ENCODE measurements at regions not wholly inside any gene's neighbourhood (a gene's known extent, or its start where the extent isn't known, plus 50 kb on each side); places are given as distances from the start of the nearest gene placed in this dataset.

DNA sequence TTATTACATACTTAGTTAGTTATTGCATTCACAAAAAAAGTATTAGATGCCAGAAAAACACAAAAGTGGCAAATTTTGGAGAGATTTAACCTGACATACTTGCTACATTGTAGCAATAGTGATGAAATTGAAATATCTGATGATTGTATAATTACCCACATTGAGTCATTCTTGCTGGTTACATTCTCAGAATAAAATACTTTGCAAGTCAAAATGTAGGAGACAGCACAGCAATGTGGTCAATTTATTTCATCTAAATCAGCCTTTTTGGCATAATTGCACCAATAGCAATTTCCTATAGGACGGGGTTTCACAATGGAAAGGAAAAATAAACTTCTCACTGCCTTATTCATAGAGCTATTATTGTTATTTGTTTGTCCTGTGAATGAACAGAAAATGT, 125.0 kb upstream of the ETV6 start:
- no peak overlapping the region for H3K4me3 ChIP-seq (ENCODE audit: low read length in 3 of 3)
- H3K4me1 ChIP-seq (ENCODE audit: control insufficient read depth in 3 of 3, insufficient read depth in 3 of 3, low read length in 3 of 3), result no peaks in the 10 kb centered on the region

DNA sequence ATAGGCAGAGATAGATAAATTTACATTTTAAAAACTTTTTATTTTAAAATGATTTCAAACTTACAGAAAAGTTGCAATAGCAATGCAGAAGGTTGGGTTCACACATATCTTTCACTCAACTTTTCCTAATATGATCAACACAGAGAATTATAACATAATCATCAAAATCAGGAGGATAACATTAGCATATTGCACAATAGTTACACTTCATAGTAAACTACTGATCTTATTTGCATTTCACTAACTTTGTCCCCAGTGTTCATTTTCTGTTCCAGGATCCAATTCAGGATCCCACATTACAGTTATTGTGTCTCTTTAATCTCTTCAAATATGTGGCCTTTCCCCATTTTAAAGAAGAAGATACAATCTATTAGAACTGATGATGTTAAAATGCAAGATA, 115.4 kb upstream of the ETV6 start:
- no peak overlapping the region for H3K27ac ChIP-seq (ENCODE audit: low read depth, low read length)
- H3K36me3 ChIP-seq (ENCODE audit: control insufficient read depth in 3 of 3, insufficient read depth in 3 of 3, low read length in 3 of 3), result no peaks in the 10 kb centered on the region
- no peak overlapping the region for H3K9ac ChIP-seq (ENCODE audit: low read depth in 1 of 3, low read length in 3 of 3)
- H3K4me1 ChIP-seq (ENCODE audit: control insufficient read depth in 3 of 3, insufficient read depth in 3 of 3, low read length in 3 of 3), result no peaks in the 10 kb centered on the region
- no peaks in the 10 kb centered on the region for H3K27me3 ChIP-seq (ENCODE audit: control insufficient read depth in 3 of 3, insufficient read depth in 3 of 3, low read length in 3 of 3)
- no peak overlapping the region for H3K4me3 ChIP-seq (ENCODE audit: low read length in 3 of 3)
- no peaks in the 10 kb centered on the region for H3K9me3 ChIP-seq (ENCODE audit: control insufficient read depth in 3 of 3, low read length in 3 of 3)

More for the DNA sequence above, 125.0 kb upstream of the ETV6 start:
- no peaks in the 10 kb centered on the region for H3K27me3 ChIP-seq (ENCODE audit: control insufficient read depth in 3 of 3, insufficient read depth in 3 of 3, low read length in 3 of 3)
- H3K36me3 ChIP-seq (ENCODE audit: control insufficient read depth in 3 of 3, insufficient read depth in 3 of 3, low read length in 3 of 3), result no peaks in the 10 kb centered on the region
- no peaks in the 10 kb centered on the region for H3K9me3 ChIP-seq (ENCODE audit: control insufficient read depth in 3 of 3, low read length in 3 of 3)
- H3K9ac ChIP-seq (ENCODE audit: low read depth in 1 of 3, low read length in 3 of 3), result no peak overlapping the region
- H3K27ac ChIP-seq (ENCODE audit: low read depth, low read length), result no peak overlapping the region

DNA sequence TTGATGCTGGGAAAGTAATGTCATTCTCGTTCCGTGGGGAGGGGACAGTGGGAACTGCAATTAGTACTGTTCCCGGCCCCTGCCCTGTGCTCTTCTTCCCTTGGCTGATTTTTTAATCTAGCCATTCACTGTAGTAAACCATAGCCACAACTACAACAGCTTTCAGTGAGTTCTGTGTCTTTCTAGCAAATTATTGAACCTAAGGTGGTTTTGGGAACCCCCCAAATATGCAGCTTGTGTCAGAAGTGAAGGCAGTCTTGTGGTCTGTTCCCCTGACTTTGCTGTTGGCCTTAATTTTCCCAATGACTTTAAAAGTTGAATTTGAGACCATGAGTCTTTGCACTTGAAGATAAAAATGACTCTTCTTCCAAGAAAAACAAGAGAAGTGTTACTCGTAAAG, 114.3 kb upstream of the ETV6 start:
- Histone ChIP-seq H3K9ac (ENCODE audit: low read depth in 1 of 3, low read length in 3 of 3) (no peak overlapping the region), H3K27ac (ENCODE audit: low read depth, low read length) (no peak overlapping the region), H3K4me3 (ENCODE audit: low read length in 3 of 3) (no peak overlapping the region), H3K4me1 (ENCODE audit: control insufficient read depth in 3 of 3, insufficient read depth in 3 of 3, low read length in 3 of 3) (no peaks in the 10 kb centered on the region), H3K27me3 (ENCODE audit: control insufficient read depth in 3 of 3, insufficient read depth in 3 of 3, low read length in 3 of 3) (no peaks in the 10 kb centered on the region), H3K9me3 (ENCODE audit: control insufficient read depth in 3 of 3, low read length in 3 of 3) (no peaks in the 10 kb centered on the region), H3K36me3 (ENCODE audit: control insufficient read depth in 3 of 3, insufficient read depth in 3 of 3, low read length in 3 of 3) (no peaks in the 10 kb centered on the region)

DNA sequence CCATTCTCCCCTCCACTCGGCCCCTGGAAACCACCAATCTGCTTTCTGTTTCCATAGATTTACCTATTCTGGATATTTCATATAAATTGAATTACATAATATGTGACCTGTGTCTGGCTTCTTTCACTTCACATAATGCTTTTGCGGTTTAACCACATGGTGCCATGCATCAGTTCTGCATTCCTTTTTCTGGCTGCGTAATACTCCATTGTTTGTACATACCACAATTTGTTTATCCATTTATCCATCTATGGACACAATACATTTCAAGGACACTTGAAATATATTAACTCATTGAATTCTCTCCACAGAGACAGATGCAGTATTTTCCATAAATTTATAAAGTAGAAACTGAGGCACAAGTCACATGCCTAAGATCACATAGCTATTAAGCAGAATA, 110.3 kb upstream of the ETV6 start:
- Histone ChIP-seq H3K36me3 (ENCODE audit: control insufficient read depth in 3 of 3, insufficient read depth in 3 of 3, low read length in 3 of 3) (no peaks in the 10 kb centered on the region), H3K4me1 (ENCODE audit: control insufficient read depth in 3 of 3, insufficient read depth in 3 of 3, low read length in 3 of 3) (no peaks in the 10 kb centered on the region), H3K27ac (ENCODE audit: low read depth, low read length) (no peak overlapping the region), H3K9me3 (ENCODE audit: control insufficient read depth in 3 of 3, low read length in 3 of 3) (no peaks in the 10 kb centered on the region), H3K4me3 (ENCODE audit: low read length in 3 of 3) (no peak overlapping the region), H3K27me3 (ENCODE audit: control insufficient read depth in 3 of 3, insufficient read depth in 3 of 3, low read length in 3 of 3) (no peaks in the 10 kb centered on the region), H3K9ac (ENCODE audit: low read depth in 1 of 3, low read length in 3 of 3) (no peak overlapping the region)

DNA sequence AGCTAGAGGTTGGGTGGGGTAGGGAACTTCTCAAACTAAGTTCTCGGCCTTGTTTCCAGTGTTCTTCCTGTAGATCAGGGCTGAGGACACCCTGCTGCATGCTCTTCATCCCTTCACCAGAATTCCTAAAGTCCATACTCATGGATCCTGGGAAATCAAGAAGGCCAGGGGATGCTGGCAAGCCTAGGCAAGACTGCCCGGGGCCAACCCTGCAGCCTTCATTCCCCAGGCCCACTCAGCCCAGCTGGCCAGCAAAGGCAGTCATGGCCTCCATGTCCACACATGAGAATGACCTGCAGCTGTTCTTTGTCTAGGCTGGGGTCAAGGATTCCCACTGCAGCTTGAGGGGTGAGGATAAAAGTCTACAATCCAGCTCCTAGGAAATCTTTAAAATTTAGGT, 109.3 kb upstream of the ETV6 start:
- Histone ChIP-seq H3K4me1 (ENCODE audit: control insufficient read depth in 3 of 3, insufficient read depth in 3 of 3, low read length in 3 of 3) (no peaks in the 10 kb centered on the region), H3K4me3 (ENCODE audit: low read length in 3 of 3) (no peak overlapping the region), H3K27ac (ENCODE audit: low read depth, low read length) (no peak overlapping the region), H3K36me3 (ENCODE audit: control insufficient read depth in 3 of 3, insufficient read depth in 3 of 3, low read length in 3 of 3) (no peaks in the 10 kb centered on the region), H3K9me3 (ENCODE audit: control insufficient read depth in 3 of 3, low read length in 3 of 3) (no peaks in the 10 kb centered on the region), H3K27me3 (ENCODE audit: control insufficient read depth in 3 of 3, insufficient read depth in 3 of 3, low read length in 3 of 3) (no peaks in the 10 kb centered on the region), H3K9ac (ENCODE audit: low read depth in 1 of 3, low read length in 3 of 3) (no peak overlapping the region)

DNA sequence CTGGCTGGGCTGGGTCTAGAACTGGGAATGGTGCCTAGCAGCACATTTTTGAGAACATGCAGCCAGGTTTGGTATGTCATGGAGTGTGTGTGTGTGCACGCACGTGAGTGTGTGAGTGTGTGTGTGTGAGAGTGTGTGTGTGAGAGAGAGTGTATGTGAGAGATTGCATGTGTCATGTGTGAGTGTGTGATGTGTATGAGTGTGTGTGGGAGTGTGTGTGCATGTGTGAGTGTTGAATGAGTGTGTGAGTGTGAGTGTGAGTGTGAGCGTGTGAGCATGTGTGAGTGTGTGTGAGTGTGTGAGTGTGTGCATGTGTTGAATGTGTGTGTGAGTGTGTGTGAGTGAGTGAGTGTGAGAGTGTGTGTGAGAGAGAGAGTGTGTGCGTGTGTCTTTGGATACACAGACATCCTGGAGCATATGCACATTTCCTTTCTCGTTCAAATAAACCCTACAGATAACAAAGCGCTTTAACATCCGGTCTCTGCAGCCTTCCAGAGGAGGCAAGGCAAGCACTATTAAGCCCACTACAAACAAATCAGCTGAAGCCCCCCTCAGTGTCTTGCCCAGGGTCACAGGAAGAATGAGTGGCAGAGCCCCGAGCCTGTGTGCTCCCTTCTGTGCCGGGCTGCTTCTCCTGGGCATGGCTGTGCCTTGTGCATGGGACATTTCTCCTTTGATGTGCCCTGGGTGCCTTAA, 108.7 kb upstream of the ETV6 start:
- Histone ChIP-seq H3K27me3 (ENCODE audit: control insufficient read depth in 3 of 3, insufficient read depth in 3 of 3, low read length in 3 of 3) (no peaks in the 10 kb centered on the region), H3K27ac (ENCODE audit: low read depth, low read length) (no peak overlapping the region), H3K4me1 (ENCODE audit: control insufficient read depth in 3 of 3, insufficient read depth in 3 of 3, low read length in 3 of 3) (no peaks in the 10 kb centered on the region), H3K9me3 (ENCODE audit: control insufficient read depth in 3 of 3, low read length in 3 of 3) (no peaks in the 10 kb centered on the region), H3K36me3 (ENCODE audit: control insufficient read depth in 3 of 3, insufficient read depth in 3 of 3, low read length in 3 of 3) (no peaks in the 10 kb centered on the region), H3K9ac (ENCODE audit: low read depth in 1 of 3, low read length in 3 of 3) (no peak overlapping the region), H3K4me3 (ENCODE audit: low read length in 3 of 3) (no peak overlapping the region)

DNA sequence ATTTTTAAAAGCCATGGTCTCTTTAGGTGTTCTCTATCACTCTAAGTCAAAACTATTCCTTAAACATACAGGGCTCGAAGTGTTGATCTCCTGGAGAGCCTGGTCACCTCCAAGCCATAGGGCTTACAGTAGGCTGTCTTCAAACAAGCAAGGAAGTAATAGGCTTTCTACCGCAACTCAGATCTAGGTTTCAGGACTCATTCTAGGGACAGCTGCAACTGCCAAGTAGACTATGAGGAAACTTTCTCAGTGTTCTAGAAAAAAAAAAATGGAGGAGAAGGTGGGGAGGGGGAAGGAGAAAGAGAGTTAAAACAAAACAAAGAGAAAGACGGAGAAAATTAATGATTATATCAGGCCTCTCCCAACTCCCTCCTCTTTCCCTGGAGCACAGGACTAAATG, 106.9 kb upstream of the ETV6 start:
- Histone ChIP-seq H3K4me3 (ENCODE audit: low read length in 3 of 3) (no peak overlapping the region), H3K9me3 (ENCODE audit: control insufficient read depth in 3 of 3, low read length in 3 of 3) (no peaks in the 10 kb centered on the region), H3K27me3 (ENCODE audit: control insufficient read depth in 3 of 3, insufficient read depth in 3 of 3, low read length in 3 of 3) (no peaks in the 10 kb centered on the region), H3K36me3 (ENCODE audit: control insufficient read depth in 3 of 3, insufficient read depth in 3 of 3, low read length in 3 of 3) (no peaks in the 10 kb centered on the region), H3K4me1 (ENCODE audit: control insufficient read depth in 3 of 3, insufficient read depth in 3 of 3, low read length in 3 of 3) (peaks cover 0 to 3% (median 0%) of the 10 kb centered on the region in 3 donors), H3K9ac (ENCODE audit: low read depth in 1 of 3, low read length in 3 of 3) (no peak overlapping the region), H3K27ac (ENCODE audit: low read depth, low read length) (no peak overlapping the region)

DNA sequence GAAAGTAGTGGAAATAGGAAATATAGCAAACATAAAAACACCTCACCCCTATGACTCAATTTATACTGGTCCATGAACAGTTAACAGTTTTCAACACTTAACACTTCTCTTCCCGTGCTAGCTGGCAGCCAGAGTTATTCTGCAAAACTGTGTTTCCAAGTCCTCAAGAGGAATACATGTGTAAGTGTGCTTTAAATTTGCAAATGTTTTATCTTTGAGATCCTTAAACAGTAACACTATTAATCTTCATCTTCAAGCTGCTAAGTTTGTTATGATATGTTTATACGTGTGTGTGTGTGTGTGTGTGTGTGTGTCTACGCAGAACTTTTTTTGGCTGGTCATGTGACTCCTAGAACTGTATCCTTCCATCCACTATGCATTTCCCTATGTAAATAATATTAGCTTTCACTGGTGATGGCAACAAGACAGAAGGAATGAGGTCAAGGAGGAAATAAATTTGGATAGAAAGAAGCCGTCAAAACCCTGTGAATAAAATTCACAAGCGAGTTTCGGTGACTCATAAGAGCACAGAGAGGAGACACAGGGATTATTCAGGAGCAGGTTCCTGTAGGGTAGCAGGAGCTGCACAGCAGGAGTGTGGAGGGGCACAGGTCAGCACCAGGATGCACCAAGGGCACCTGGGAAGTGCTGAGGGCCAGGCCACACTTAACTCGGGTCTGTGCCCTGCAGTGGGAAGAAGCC, 105.9 kb upstream of the ETV6 start:
- no peak overlapping the region for H3K4me3 ChIP-seq (ENCODE audit: low read length in 3 of 3)
- no peak overlapping the region for H3K27ac ChIP-seq (ENCODE audit: low read depth, low read length)
- no peak overlapping the region for H3K9ac ChIP-seq (ENCODE audit: low read depth in 1 of 3, low read length in 3 of 3)
- H3K9me3 ChIP-seq (ENCODE audit: control insufficient read depth in 3 of 3, low read length in 3 of 3), result no peaks in the 10 kb centered on the region
- H3K4me1 ChIP-seq (ENCODE audit: control insufficient read depth in 3 of 3, insufficient read depth in 3 of 3, low read length in 3 of 3), result peaks cover 0 to 3% (median 0%) of the 10 kb centered on the region in 3 donors
- H3K36me3 ChIP-seq (ENCODE audit: control insufficient read depth in 3 of 3, insufficient read depth in 3 of 3, low read length in 3 of 3), result no peaks in the 10 kb centered on the region
- H3K27me3 ChIP-seq (ENCODE audit: control insufficient read depth in 3 of 3, insufficient read depth in 3 of 3, low read length in 3 of 3), result no peaks in the 10 kb centered on the region

DNA sequence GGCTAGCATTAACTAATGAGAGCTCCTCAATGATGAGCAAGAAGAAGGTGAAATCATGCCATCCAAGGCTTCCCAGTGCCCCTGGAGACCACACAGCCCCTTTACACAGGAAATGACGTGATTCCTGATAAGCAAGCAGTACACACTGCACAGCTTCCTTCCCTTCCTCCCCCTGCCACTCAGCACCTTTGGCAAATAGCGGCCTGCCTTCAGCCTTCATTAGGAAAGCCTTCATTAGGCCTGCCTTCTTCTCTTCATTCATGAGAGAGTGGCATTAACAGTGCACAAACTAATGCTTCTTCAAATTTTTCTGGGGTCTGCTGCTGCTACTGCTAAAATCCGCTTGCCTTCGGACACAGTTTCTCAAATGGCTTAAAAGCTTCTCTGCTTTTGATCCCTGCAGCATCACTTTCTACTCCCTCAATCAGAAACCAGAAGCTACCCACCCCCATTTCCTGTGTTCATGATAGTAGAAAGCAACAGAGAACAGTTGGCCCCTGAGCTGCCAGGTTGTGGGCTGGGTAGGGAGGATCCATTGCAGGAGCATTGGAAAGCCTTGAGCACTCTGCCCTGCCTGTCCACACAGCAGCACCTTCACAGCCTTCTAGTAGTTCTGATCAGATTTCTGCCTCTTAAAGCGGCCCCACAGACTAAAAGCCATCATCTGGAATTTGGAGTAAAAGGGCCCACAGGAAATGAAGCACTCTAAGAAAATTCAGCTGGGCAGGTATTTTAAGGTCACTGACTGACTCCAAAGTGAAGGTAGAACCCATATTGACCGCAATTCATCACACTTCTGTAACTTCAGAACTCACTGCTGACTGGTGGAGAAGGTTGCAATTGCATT, 103.8 kb upstream of the ETV6 start:
- Histone ChIP-seq H3K27me3 (ENCODE audit: control insufficient read depth in 3 of 3, insufficient read depth in 3 of 3, low read length in 3 of 3) (no peaks in the 10 kb centered on the region), H3K27ac (ENCODE audit: low read depth, low read length) (no peak overlapping the region), H3K4me1 (ENCODE audit: control insufficient read depth in 3 of 3, insufficient read depth in 3 of 3, low read length in 3 of 3) (peaks cover 0 to 3% (median 0%) of the 10 kb centered on the region in 3 donors), H3K9me3 (ENCODE audit: control insufficient read depth in 3 of 3, low read length in 3 of 3) (no peaks in the 10 kb centered on the region), H3K36me3 (ENCODE audit: control insufficient read depth in 3 of 3, insufficient read depth in 3 of 3, low read length in 3 of 3) (no peaks in the 10 kb centered on the region), H3K9ac (ENCODE audit: low read depth in 1 of 3, low read length in 3 of 3) (no peak overlapping the region), H3K4me3 (ENCODE audit: low read length in 3 of 3) (no peak overlapping the region)
